ENCODE measurements at regions not wholly inside any gene's neighbourhood (a gene's known extent, or its start where the extent isn't known, plus 50 kb on each side); places are given as distances from the start of the nearest gene placed in this dataset.
"Not testable (repeated sequence)": the region's sequence is repeated elsewhere in the genome, so short reads cannot be mapped to it uniquely, and the experiment has no call there.

DNA sequence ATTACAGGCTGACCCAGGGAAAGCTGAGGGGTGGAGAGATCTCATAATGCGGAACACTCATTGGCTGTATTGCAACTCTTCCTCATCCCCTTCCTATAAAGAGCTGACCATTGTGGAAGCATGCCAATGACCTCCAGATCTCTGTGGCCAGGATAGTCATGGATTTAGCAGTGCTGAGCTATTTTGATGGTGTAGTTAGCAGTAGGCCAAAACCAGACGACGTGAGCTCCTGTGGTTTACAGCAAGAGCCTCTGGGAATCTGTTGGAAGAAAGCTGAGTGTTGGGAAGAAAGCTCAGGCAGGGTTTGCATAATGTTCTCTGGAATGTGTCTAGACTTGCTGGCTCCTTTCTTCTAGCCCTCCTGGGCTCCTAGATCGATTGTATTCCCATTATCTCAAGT, 187.5 kb upstream of the GPC6 start:
- Histone ChIP-seq H3K27me3 (replicated peaks; ENCODE audit: insufficient read depth) (no peaks in the 10 kb centered on the region), H3K9me3 (no peaks in the 10 kb centered on the region), H3K36me3 (no peaks in the 10 kb centered on the region), H3K27ac (no peak overlapping the region), H3K4me1 (replicated peaks) (no peaks in the 10 kb centered on the region), H3K4me3 (no peak overlapping the region)
- intact Hi-C loops (cut with DNase I), result no loop called here
- WGBS, result 81% methylated on average over 4 of the region's 4 CpGs
- no peak for TF ChIP-seq POLR2A (IDR thresholded peaks at IDR 0.05)
- TF ChIP-seq, protein P1, sequence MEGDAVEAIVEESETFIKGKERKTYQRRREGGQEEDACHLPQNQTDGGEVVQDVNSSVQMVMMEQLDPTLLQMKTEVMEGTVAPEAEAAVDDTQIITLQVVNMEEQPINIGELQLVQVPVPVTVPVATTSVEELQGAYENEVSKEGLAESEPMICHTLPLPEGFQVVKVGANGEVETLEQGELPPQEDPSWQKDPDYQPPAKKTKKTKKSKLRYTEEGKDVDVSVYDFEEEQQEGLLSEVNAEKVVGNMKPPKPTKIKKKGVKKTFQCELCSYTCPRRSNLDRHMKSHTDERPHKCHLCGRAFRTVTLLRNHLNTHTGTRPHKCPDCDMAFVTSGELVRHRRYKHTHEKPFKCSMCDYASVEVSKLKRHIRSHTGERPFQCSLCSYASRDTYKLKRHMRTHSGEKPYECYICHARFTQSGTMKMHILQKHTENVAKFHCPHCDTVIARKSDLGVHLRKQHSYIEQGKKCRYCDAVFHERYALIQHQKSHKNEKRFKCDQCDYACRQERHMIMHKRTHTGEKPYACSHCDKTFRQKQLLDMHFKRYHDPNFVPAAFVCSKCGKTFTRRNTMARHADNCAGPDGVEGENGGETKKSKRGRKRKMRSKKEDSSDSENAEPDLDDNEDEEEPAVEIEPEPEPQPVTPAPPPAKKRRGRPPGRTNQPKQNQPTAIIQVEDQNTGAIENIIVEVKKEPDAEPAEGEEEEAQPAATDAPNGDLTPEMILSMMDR (IDR thresholded peaks at IDR 0.05), result no peak
- no peak for TF ChIP-seq POLR2AphosphoS5 (IDR thresholded peaks at IDR 0.05)
- DNase-seq (ENCODE audit: low spot score), result no peak

DNA sequence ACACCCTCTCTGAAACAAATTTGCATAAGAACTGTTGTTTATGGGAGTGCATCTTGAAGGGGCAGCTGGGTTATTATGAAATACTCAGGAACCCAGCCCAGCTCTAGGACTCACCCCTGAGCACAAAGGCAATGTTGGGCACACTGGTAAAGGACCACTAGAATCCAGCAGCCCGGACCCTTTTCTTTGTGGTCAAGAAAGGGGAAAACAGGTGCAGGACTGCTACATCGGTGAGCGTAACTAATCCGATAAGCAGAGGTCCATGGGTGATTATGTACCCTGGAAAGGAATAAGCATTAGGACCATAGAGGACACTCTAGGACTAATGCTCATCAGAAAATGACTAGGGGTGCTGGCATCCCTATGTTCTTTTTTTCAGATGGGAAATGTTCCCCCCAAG, 185.0 kb upstream of the GPC6 start:
- H3K4me1 ChIP-seq (replicated peaks); H3K36me3 ChIP-seq; H3K9me3 ChIP-seq; H3K27ac ChIP-seq; H3K27me3 ChIP-seq (replicated peaks; ENCODE audit: insufficient read depth); intact Hi-C loops (cut with DNase I); DNase-seq (ENCODE audit: low spot score); H3K4me3 ChIP-seq: not testable (repeated sequence)
- 97% methylated on average over 4 of the region's 4 CpGs for WGBS

DNA sequence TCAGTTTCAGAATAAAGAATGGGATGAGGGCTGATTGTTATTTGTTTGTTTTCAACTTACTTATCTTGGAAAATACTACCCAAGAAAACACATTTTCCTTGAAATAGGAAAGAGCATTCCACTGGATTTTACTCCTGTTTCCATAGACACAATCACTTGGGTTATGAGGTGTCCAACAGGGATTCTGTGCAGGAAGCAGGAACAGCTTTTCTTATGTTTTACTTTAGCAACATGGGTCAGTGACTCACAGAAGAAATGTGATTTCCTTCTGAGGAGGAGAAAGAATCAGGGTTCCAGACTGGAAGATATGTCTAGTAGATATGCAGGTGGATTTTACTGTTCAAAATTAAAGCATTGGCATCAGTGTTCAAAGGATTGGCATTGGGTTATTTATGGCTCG, 180.8 kb upstream of the GPC6 start:
- Histone ChIP-seq H3K27me3 (replicated peaks; ENCODE audit: insufficient read depth) (no peaks in the 10 kb centered on the region), H3K4me3 (no peak overlapping the region), H3K4me1 (replicated peaks) (no peaks in the 10 kb centered on the region), H3K27ac (no peak overlapping the region), H3K9me3 (no peaks in the 10 kb centered on the region), H3K36me3 (no peaks in the 10 kb centered on the region)
- intact Hi-C loops (cut with DNase I), result no loop called here
- DNase-seq (ENCODE audit: low spot score), result no peak
- TF ChIP-seq, protein P1 (IDR thresholded peaks at IDR 0.05), result no peak
- TF ChIP-seq POLR2A (IDR thresholded peaks at IDR 0.05), result no peak
- TF ChIP-seq POLR2AphosphoS5 (IDR thresholded peaks at IDR 0.05), result no peak
- 95% methylated on average over 1 of the region's 1 CpG for WGBS

DNA sequence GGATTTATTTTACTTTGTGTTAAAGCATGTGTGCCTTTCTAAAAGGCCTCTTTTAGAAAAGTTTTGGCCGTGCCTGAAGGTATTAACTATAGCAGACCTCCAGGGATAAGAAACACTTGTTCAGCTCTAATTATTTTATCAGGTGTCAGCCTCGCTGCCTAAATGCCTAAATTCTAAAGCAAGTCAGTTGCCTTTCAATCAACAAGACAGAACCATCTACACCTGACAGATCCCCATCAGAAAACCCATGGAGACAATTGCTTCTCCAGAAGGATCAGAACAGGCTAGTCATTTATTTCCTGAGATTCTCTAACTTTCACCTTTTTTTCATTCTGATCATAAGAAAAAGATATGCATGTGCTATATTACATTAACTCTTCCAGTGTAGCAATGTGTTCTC, 171.4 kb upstream of the GPC6 start:
- no peaks in the 10 kb centered on the region for H3K27me3 ChIP-seq (replicated peaks; ENCODE audit: insufficient read depth)
- no peak overlapping the region for H3K4me3 ChIP-seq
- no peaks in the 10 kb centered on the region for H3K36me3 ChIP-seq
- no peaks in the 10 kb centered on the region for H3K4me1 ChIP-seq (replicated peaks)
- H3K9me3 ChIP-seq, result no peaks in the 10 kb centered on the region
- DNase-seq (ENCODE audit: low spot score), result no peak
- 94% methylated on average over 2 of the region's 2 CpGs for WGBS
- TF ChIP-seq, protein P1 (IDR thresholded peaks at IDR 0.05), result no peak
- no peak for TF ChIP-seq POLR2AphosphoS5 (IDR thresholded peaks at IDR 0.05)
- no peak for TF ChIP-seq POLR2A (IDR thresholded peaks at IDR 0.05)
- no peak overlapping the region for H3K27ac ChIP-seq
- intact Hi-C loops (cut with DNase I), result no loop called here

DNA sequence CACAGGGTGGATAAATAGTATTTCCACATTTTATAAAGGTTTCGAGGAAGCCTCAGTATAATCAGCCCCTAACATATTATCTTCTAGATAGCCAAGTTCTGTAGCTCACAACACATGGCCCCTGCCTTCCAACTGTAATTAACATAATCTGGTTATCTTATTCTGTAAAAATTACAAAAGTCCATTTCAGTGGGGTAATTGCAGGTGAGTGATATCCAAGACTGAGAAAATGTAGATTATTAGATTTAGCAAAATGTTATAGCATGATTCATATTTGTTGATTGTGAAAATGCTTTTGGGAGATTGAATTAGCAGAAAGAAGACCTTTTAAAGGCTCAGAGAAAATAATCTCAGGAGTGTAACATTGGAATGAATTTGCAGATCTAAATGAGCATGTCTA, 168.3 kb upstream of the GPC6 start:
- no peak overlapping the region for H3K27ac ChIP-seq
- WGBS, result 91% methylated on average over 1 of the region's 1 CpG
- no peaks in the 10 kb centered on the region for H3K27me3 ChIP-seq (replicated peaks; ENCODE audit: insufficient read depth)
- no peaks in the 10 kb centered on the region for H3K4me1 ChIP-seq (replicated peaks)
- H3K36me3 ChIP-seq, result no peaks in the 10 kb centered on the region
- no peaks in the 10 kb centered on the region for H3K9me3 ChIP-seq
- no peak for TF ChIP-seq POLR2AphosphoS5 (IDR thresholded peaks at IDR 0.05)
- TF ChIP-seq, protein P1 (IDR thresholded peaks at IDR 0.05), result no peak
- no peak for TF ChIP-seq POLR2A (IDR thresholded peaks at IDR 0.05)
- no peak overlapping the region for H3K4me3 ChIP-seq
- no peak for DNase-seq (ENCODE audit: low spot score)
- intact Hi-C loops (cut with DNase I), result no loop called here
